GM18520 (cell line): ENCODE measurements at regions not wholly inside any gene's neighbourhood (a gene's known extent, or its start where the extent isn't known, plus 50 kb on each side); places are given as distances from the start of the nearest gene placed in this dataset.

Experiments
- ATAC-seq: cut with Tn5 transposase; IDR thresholded peaks from one replicate; pipeline ENCODE4 v1.9.1; 2021; ENCODE audit not compliant: unreplicated experiment

DNA sequence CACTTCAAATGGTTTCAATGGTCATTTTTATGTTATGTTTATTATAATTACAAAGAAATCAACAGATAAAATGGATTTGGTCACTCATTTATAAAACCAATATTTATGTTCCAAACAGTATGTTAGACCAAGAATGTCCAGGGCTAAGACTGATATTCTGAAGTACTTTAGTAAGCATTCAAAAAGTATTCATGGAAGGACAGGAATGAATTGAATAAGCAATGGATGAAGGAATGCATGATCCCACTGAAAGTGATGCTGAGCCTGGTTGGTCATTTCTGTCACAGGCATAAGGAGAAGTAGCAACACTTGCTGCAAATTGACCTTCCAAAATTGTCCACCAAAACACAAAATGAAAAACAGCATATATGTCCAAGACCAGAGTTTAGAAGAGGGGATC lies 189.0 kb upstream of the CELF2 start:
- no peak for ATAC-seq

DNA sequence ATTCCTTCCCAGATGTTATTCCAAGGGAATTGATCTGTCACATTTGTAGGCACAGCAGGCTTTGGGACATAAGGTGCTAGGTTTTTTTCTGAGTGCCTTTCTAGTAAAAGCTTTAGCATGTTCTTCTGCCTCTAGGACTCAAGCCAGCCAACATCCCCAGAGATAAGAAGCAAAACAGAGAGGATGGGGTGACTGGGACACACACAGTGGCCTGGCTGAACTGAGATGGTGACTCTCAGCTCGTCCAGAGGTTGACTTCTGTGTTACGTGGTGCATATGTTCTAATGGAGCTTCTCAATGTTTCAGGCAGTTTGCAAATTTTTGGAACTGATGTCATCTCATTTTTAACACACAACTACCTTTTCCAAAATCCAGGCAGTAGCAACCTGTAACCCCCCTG lies 188.1 kb upstream of the CELF2 start:
- no peak for ATAC-seq

DNA sequence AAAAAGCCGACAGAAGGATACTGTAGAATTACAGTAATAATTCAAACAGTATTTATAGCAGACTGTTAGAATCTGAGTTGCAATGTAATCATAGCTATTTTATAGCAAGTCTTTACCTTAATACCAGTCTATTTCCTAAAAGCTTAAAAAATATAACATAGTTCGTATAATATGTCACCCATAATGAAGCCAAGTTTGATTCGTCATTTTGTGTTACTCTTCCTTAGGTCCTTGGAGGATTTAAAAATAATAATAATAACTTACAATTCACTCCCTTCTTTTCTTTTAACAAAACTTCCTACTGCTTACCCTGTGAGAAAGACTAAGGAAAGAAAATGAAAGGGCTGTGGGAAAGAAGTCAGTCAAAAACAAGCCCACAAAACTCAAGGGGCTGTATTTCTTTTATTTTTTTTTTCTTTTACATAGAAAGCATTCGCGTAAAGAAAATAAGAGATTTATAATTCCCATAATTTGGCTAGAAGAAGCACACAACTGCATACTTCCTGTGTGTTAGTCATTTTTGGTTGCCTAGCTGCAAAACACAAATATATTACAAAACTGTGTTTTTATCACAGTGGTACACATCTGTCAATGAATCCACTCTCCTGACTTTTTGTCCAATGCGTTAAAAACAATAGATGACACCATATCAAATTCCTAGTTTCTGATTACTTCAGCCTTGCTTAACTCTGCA lies 187.2 kb upstream of the CELF2 start:
- ATAC-seq = no peak

DNA sequence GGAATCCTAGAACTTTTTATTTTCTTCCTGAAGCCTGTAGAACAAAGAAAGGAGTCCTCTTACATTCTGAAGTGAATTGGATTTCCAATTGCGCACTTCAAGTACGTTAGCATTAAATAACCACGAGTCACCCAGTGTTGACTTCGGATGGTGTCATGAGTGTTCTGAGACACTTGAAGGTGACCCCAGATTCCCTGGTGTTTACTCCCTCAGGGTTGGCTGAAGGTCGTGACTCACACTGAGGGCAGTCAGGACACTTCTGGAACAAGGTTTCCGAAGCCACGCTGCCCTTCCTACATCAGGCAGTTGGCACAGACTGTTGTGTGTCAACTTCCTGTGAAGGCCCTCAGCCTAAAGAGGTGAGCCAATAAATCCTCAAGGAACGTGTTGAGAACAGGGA lies 186.6 kb upstream of the CELF2 start:
- no peak for ATAC-seq

DNA sequence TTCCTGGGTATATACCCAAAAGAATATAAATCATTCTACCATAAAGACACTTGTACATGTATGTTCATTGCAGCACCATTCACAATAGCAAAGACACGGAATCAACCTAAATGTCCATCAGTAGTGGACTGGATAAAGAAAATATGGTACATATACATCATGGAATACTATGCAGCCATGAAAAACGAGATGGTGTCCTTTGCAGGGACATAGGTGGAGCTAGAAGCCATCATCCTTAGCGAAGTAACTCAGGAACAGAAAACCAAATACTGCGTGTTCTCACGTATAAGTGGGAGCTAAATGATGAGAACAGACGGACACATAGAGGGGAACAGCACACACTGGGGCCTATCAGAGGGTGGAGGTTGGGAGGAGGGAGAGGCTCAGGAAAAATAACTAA lies 183.7 kb upstream of the CELF2 start:
- ATAC-seq = no peak

DNA sequence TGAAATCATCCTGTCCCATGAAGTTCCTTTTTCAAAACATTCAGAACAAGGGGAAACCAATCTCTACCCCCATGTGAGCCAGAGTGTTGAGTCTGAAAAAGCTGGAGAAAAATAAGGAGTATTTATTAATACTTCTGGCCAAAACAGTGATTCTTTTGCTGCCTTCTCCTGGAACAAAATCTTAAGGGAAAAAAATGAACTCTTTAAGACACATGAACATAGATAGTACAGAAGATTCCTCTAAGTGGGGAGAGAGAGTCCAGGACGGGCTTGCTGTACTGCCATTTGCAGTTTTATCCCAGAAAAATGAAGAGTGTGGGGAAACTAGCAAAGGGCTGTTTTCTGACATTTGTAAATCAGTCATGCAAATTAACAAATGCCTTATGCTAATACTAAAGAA lies 173.4 kb upstream of the CELF2 start:
- ATAC-seq = no peak

DNA sequence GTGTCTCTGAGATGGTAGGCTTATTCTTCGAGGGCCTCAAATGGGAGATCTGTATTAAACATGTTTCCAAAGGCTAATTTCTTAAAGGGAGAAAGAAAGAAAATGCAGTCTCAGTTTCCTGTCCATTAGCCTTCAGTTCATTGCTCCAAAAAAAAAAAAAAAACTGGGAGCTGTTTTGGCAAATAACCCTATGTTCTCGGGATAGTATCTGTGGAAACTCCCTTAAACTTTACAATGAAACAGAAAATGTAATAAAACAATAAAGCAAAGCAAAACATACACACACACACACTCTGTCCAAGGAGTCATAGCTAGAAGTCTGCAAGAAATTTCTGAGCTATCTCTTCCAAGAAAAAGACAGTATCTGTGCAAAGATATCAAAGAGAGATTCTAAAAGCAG lies 172.5 kb upstream of the CELF2 start:
- no peak for ATAC-seq

DNA sequence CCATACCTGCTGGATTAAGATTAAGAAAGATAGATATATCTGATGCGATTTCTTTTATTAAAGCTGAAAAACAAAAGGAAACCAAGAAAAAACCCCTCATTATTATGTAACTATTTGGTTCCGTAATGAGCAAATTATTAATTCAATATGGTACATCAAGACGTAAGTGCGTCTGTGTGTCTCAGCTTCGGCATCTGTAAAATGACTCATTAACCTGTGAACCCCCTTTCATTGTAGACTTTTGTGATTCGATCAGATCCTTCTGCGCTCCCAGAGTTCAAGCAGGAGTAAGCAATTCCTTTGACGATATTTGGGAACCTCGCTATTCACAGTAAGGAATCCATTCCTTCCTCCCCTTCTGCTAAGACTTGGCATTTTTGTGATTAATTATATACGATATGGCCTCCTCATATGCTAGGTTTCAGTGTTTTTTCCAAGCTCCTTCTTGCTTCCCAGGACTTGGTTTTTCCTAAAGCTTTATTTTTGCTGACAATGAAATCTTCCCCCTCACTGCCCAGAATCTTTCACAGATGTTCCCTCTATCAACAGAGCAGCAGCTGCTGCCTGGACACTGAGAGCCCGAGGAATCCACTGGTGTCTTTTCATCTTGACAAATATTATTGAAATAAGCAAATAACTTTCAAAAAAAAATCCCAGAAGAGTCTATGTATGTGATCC lies 171.7 kb upstream of the CELF2 start:
- ATAC-seq = no peak

DNA sequence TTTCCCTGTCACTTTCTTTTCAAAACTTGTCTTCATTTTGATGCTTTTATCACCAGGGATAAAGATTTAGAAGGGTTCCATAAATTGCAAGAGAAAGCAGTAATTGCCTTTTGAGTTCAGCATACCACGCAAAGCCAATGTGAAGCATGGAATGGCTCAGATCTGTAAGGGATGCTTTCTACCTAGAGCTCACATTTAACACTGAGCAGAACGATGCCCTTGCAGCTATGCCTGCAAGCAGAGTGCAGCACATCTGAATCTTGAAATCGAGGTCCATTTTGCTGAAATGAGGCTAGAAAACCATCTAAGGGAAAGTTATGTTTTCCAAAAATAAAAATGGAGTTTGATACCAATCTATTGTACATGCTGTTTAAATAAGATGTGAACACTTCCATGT lies 171.2 kb upstream of the CELF2 start:
- no peak for ATAC-seq

DNA sequence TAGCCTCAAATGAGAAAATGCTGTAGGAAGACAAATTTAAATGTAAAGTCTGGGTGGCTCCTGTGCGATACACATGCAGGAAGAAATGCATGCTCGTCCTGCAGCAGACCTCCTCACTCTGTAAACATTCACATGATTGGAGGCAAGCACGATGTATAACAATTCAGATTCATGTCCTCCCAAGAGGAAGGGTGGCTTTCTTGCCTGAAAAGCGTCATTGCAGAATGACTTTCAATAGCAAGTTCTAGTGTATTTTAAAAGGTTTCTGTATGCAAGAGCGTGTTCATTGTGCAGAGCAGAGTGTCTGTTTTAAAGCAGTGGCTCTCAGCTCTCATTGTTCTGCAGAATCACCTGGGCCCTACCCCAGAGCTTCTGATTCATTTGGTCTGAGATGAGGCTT lies 170.3 kb upstream of the CELF2 start:
- no peak for ATAC-seq

DNA sequence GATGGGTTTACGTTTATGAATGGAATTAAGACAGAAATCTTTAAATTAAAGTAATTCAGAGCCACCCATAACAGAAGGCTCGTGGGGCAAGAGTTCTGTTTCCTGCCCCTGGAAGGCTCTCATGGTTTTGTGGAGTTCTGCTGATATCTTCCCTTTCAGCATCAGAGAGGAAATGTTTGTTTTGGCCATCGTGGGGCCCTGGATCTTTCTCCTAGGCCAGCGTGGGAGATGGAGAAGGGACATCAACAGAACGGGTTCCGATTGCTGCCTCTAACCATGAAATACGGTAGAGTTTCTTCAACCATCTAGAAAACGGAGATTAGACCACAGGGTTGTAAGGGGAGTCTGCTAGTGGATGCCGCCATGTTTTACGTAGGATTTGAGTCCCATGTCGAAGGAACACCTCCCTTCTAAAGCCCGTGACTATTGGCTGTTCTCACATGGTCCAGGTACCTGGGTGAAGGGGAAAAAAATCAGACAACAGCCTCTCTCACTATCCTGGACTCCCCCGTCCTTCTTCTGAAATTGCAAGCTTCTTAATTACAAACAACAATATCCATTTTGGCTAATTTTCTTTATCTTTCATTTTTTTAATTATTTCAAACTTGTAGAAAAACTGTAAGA lies 169.1 kb upstream of the CELF2 start:
- no peak for ATAC-seq

DNA sequence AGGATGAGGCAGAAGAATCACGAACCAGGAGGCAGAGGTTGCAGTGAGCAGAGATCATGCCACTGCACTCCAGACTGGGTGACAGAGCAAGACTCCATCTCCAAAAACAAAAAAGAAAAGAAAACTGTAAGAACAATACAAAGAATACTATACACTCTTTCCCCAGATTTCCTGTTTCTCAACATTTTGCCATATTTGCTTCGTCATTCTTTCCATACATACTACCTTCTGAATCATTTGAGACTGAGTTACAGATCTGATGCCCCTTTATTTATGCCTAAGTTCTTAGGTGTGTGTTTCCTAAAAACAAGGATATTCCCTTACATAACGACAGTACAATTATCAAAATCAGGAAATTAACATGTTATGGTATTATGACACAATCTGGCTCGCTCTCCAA lies 168.4 kb upstream of the CELF2 start:
- no peak for ATAC-seq

DNA sequence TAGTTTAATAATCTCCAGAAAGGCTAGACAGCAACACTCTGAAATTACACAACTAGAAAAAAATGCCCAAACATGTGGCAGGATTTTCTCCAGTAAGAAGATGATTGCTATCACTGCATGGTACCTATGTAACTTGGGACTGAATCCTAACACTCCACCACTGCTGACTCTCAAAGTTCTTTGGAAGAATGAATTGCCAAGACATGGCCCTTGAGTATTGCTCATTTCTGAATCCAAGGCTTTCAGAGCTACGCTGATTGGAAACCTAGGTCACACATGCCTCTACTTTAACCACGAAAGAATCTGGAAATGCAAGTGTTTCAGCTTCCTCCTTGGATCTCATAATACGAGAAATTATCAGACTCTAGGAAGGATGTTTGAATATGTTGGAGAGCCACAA lies 167.5 kb upstream of the CELF2 start:
- no peak for ATAC-seq

DNA sequence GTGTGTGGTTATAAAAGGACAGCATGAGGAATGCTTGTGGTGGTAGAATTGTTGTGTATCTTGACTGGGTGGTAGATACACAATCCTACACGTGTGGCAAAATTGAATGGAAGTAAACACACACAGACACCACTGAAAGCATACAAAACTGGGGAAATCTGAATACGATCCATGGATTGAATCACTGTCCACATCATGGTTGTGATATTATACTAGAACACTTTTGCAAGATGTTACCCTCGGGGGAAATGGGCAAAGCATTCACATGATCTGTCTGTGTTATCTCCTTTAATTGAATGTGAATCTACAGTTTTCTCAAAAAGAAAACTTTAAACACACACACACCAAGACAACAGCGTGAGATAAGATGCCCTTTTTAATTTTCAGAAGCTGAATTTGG lies 165.2 kb upstream of the CELF2 start:
- no peak for ATAC-seq

DNA sequence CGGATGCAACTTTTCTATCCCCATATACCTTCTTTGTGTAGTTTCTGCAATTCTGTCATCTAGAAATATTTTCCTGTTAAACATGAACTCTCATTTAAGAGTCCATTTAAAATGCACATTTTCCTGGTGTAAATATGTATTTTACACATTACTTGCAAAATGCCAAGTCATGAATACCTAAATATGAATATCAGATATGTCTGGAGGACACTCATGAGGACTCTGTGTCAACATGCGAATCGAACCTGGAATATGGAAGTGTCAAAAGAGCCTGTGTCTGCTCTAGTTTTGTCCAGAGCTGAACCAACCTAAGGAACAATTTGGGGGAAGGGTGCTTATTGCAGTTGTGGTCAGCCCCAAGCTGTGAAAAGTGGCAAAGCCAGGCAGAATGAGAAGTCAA lies 163.7 kb upstream of the CELF2 start:
- no peak for ATAC-seq

DNA sequence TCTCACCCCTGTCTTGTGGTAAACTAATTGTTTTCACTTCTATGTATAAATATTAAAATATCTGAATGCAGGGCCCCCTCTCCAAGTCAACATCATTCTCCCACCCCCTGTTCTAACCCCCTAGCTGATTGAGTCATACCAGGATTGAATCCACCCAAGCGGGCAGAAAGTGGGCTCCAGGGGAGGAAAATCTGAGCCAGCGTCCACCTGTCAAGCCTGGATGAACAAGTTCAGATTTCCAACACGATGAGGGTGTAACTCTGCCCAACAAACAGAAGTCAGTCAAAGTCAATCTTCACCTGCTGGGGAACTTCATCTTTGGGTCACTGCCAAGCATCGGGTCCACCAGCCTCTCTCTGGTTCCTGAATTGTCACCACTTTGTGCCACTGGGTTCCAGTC lies 162.9 kb upstream of the CELF2 start:
- no peak for ATAC-seq

DNA sequence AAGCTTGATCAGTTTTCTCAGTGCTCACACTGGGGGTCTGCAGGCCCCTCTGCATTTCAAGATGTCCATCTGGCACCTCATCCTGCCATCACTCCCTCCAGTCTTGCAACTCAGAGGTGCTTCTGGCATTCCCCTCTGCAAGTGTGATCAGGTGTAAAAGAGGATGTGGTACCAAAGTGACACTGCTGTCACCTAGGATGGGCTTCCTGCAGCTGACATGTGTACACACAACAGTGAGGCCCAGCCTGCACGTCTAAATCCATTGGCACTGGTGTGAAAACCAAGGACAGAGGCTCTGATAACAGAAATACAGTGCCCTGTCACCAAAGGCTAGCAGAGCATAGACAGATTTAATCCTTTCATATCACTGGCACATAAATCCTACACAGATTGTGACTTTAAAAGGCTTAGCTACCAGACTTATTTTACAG lies 162.5 kb upstream of the CELF2 start:
- peak; percentile 79 for ATAC-seq

DNA sequence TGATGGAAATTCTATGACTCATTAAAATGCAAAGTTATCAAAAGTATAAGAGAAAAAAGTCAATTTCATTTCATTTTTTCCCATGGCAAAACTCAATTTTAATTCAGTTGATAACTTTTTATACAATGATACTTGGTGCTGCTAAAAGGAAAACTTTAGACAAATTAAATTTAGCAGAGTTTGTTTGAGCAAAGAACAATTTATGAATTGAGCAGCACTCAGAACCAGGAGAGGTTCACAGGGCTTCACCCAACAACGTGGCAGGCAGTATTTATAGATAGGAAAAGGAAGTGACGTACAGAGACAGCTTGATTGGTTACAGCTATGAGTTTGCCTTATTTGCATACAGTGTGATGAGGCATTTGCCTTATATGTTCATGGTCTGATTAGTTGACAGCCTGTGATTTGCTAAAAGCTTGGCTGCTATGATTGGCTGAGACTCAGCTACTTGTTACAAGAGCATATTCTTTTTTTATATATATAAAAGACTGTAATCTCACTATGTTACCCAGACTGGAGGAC lies 157.2 kb upstream of the CELF2 start:
- ATAC-seq = no peak

DNA sequence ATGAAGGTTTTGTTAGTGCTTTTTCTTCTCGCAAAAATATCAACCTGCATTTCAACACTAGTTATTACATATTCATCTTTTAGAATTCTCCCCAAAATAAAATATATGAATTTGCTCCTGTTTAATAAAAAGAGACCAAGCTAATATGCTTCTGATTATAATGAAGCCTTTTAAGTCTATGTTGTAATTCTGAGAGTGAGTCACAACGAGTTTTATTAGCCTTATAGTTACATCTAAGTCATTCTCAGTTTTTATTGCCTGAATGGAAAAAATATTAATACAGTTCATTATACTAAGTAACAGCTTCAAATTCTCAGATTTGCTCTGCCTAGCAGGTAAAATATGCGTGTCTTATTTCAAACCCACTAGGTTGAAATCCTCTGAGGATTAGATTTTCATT lies 152.4 kb upstream of the CELF2 start:
- ATAC-seq = no peak

DNA sequence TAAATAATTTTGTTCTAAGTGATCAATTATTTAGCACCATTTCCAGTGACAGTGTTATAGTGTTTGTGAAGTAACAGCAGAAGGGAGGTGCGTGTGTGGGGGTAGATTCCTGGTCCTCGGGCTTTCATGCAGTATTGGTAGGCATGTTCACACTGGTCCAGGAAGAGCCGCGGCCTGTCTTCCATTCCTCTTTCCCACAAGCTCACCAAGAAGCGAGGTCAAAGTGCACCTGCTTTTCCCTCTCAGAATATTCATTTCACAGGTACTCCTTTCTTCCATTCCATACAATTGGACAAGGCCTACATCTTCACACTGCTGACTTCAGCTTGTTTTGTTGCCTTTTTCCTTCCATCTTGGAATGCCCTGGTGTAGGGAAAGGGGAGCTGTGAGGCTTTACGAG lies 151.8 kb upstream of the CELF2 start:
- no peak for ATAC-seq

DNA sequence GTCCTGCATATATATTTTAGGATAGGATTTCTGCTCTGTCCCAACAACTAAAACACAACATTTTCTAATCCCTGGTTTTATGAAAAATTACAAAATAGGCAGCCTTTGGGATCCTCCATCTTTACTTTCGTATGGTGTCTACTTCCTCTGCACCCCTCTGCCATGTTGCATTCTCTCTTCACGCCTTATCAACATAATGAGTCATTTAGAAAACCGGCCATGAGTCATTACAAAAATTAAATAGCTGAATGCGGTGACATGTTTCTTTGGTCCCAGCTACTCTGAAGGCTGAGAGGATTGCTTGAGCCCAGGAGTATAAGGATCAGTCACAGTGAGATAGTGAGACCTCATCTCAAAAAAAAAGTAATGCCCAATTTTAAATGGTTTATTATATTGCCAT lies 148.1 kb upstream of the CELF2 start:
- peak; percentile 89 for ATAC-seq

DNA sequence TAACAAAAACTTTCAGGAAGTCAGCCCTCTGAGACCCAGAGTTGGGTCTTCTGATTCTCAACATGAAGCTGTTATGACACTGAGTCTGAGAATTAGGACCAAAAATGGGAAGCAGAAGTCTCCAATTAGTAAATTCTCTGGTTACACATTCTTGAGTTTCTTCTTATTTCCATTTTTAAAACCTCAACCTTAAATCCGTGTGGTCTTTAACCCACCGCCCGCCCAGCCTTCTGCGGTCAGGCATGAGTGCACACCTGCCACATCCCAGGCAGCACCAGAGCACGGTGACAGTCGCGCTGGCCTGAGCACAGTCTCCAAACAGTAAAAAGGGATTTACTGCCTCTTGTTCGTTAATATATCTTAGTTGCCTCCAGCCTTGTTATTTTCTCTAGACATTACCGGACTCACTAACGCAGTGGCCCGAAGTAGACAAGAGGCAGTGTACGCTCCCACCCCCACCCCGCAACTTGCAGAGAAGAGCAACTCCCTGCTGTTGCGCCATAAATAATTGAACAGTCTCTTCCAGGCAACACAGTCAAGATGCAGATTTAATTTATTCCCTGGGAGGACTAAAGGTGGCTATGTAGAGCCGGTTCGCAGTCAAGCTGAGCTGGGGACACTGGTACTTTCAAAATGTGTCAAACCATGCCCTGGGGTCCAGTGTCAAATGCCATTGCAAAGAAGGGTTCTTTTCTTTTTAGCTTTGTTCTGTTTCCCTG lies 147.0 kb upstream of the CELF2 start:
- no peak for ATAC-seq
